IMR-90 (cell line): ENCODE measurements at regions not wholly inside any gene's neighbourhood (a gene's known extent, or its start where the extent isn't known, plus 50 kb on each side); places are given as distances from the start of the nearest gene placed in this dataset.

Experiments
- CEBPB ChIP-seq: IDR thresholded peaks from 2 replicates; pipeline ENCODE4 v1.6.1; 2012; ENCODE audit warnings: low read depth, low read length, improper control_type of control experiment
- CHD1 ChIP-seq: IDR thresholded peaks from 2 replicates; pipeline ENCODE4 v1.6.1; 2012; ENCODE audit warnings: low read depth, low read length, improper control_type of control experiment
- FOS ChIP-seq: fragments of 150-350 bp; IDR thresholded peaks from 2 replicates; pipeline ENCODE4 v1.6.1; 2016; ENCODE audit warnings: low read depth, low read length
- MAFK ChIP-seq: IDR thresholded peaks from 2 replicates; pipeline ENCODE4 v1.6.1; 2012; ENCODE audit warnings: low read depth, low read length, improper control_type of control experiment
- MAZ ChIP-seq: IDR thresholded peaks from 2 replicates; pipeline ENCODE4 v1.6.1; 2012; ENCODE audit warnings: low read depth, mild to moderate bottlenecking, low read length, improper control_type of control experiment, moderate library complexity, borderline replicate concordance
- MXI1 ChIP-seq: IDR thresholded peaks from 2 replicates; pipeline ENCODE4 v1.6.1; 2012; ENCODE audit warnings: low read depth, mild to moderate bottlenecking, low read length, moderate library complexity, borderline replicate concordance
- POLR2A ChIP-seq: IDR thresholded peaks from 2 replicates; pipeline ENCODE4 v1.6.1; 2012; ENCODE audit warnings: mild to moderate bottlenecking, low read depth, low read length
- RAD21 ChIP-seq: IDR thresholded peaks from 2 replicates; pipeline ENCODE4 v1.6.1; 2012; ENCODE audit warnings: low read length, improper control_type of control experiment
- RCOR1 ChIP-seq: IDR thresholded peaks from 2 replicates; pipeline ENCODE4 v1.6.1; 2012; ENCODE audit warnings: mild to moderate bottlenecking, low read length, improper control_type of control experiment; ENCODE audit not compliant: insufficient replicate concordance
- SMC3 ChIP-seq: fragments of 150-350 bp; IDR thresholded peaks from 2 replicates; pipeline ENCODE4 v1.6.1; 2016; ENCODE audit warnings: low read depth, mild to moderate bottlenecking, antibody characterized with exemption, low read length, moderate library complexity
- TF ChIP-seq, protein P1 (sequence below): fragments of 150-350 bp; IDR thresholded peaks from 2 replicates; pipeline ENCODE4 v1.6.1; 2017; ENCODE audit warnings: mild to moderate bottlenecking, antibody characterized with exemption, low read length, low read depth
- TF ChIP-seq, protein P2 (sequence below): conservative IDR thresholded peaks from 2 replicates; pipeline ENCODE4 v1.5.1; 2012; ENCODE audit warnings: mild to moderate bottlenecking, low read depth, low read length, improper control_type of control experiment

DNA sequence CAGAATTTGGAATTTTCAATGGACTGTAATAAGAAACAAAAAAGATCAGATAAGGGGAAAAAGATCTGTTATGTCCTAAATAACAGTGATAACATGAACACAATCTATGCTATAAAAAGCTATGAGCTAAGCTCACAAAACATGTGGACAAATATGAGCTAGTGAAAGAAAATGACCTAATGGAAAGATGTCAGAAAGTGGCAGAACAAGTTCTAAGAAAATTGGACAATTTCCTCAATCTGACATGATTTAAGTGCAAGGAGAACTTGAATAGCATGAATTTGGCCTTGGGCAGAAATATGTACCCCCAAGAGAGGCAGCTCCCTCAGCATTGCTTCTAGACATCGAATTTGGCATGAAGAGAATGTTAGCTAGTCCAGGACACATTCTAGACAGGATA lies 212.0 kb upstream of the PGR start:
- TF ChIP-seq POLR2A = no peak
- TF ChIP-seq, protein P1, sequence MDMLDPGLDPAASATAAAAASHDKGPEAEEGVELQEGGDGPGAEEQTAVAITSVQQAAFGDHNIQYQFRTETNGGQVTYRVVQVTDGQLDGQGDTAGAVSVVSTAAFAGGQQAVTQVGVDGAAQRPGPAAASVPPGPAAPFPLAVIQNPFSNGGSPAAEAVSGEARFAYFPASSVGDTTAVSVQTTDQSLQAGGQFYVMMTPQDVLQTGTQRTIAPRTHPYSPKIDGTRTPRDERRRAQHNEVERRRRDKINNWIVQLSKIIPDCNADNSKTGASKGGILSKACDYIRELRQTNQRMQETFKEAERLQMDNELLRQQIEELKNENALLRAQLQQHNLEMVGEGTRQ = no peak
- no peak for TF ChIP-seq RAD21
- TF ChIP-seq, protein P2, sequence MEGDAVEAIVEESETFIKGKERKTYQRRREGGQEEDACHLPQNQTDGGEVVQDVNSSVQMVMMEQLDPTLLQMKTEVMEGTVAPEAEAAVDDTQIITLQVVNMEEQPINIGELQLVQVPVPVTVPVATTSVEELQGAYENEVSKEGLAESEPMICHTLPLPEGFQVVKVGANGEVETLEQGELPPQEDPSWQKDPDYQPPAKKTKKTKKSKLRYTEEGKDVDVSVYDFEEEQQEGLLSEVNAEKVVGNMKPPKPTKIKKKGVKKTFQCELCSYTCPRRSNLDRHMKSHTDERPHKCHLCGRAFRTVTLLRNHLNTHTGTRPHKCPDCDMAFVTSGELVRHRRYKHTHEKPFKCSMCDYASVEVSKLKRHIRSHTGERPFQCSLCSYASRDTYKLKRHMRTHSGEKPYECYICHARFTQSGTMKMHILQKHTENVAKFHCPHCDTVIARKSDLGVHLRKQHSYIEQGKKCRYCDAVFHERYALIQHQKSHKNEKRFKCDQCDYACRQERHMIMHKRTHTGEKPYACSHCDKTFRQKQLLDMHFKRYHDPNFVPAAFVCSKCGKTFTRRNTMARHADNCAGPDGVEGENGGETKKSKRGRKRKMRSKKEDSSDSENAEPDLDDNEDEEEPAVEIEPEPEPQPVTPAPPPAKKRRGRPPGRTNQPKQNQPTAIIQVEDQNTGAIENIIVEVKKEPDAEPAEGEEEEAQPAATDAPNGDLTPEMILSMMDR = no peak
- TF ChIP-seq SMC3 = no peak
- TF ChIP-seq MXI1 = no peak
- TF ChIP-seq FOS = no peak
- no peak for TF ChIP-seq MAZ
- TF ChIP-seq CEBPB = no peak
- TF ChIP-seq RCOR1 = no peak
- TF ChIP-seq MAFK = no peak
- TF ChIP-seq CHD1 = no peak
